ENCODE measurements at regions not wholly inside any gene's neighbourhood (a gene's known extent, or its start where the extent isn't known, plus 50 kb on each side); places are given as distances from the start of the nearest gene placed in this dataset.

DNA sequence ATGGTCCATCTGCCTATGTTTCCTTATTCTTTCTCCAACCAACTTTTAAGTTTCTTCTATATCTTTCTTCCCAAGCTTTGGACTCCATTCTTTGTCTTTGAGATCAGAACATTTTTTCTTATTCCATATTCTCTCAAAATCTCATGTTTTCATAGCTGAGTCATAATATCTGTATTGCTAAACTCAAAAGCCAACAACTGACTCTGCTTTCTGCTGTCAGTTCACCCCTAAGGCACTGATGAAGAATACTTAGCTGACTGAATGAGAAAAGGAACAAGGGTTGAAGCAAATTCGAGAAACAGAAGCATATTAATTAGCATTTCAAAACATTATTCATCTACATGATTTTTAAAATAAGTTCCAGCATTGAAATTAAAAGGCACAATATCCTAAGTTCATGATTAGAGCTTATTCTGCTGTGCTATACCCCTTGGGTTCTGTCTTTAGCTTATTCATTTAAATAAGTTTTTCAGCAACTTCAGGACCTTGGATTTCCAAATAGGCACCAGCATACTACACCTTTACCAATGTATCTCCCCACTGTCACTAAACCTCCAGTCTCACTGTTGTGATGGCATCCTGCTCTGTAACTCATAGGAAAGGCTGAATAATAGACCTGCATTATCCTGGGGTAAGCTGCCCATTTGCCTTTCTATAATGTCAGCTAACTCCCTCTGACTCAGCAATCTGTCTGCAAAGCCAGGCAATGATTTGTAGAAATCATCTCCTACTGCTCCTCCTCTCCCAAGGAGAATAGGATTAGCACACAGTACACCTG lies 49.9 kb upstream of the C5orf46 start:
- TF ChIP-seq SP1 (IDR thresholded peaks at IDR 0.05) (no peak), FOXA1 (IDR thresholded peaks at IDR 0.05) (no peak), HDGF (IDR thresholded peaks at IDR 0.05; ENCODE audit: borderline replicate concordance) (no peak), FOXK2 (IDR thresholded peaks at IDR 0.05) (no peak), ELF4 (IDR thresholded peaks at IDR 0.05) (no peak)

Measured in HEK293T (cell line).